NOMO-1 treated with dmso at 0.1 percent for 144 hours (cell line): ENCODE measurements at regions not wholly inside any gene's neighbourhood (a gene's known extent, or its start where the extent isn't known, plus 50 kb on each side); places are given as distances from the start of the nearest gene placed in this dataset.

Experiments used
- DNase-seq: peaks from one replicate; lab custom pipeline; 2025; ENCODE audit not compliant: unreplicated experiment; lab: John Stamatoyannopoulos, UW

- DNase-seq, result no peak
Measured at GRCh38 chr17:79326814-79327213, 252.2 kb downstream of the ENGASE start.

- DNase-seq, result no peak
Measured at GRCh38 chr17:79325709-79326430, 251.2 kb downstream of the ENGASE start.

- no peak for DNase-seq
Measured at GRCh38 chr17:79324194-79324593, 249.6 kb downstream of the ENGASE start.

DNA sequence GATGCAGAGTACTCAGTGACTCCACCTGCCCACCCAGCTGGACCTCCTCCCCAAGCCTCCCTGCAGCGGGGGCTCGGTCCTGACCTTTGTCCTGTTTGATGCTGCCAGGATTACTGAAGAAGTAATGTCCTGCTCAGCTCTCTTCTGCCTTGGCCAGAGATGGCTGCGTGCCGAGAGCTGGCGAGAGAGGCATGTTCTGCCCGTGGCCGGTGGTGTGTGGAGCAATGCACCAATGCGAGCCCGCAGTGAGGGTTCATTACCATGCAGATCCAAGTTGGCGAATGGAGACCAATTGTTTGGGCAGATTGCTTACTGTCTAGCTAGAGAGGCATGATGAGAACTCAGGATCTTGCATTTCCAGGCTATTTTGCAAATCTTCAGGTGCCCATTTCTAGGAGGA, 248.9 kb downstream of the ENGASE start:
- no peak for DNase-seq

GRCh38 chr17:79322211-79323123, 247.8 kb downstream of the ENGASE start:
- DNase-seq, result no peak

DNA sequence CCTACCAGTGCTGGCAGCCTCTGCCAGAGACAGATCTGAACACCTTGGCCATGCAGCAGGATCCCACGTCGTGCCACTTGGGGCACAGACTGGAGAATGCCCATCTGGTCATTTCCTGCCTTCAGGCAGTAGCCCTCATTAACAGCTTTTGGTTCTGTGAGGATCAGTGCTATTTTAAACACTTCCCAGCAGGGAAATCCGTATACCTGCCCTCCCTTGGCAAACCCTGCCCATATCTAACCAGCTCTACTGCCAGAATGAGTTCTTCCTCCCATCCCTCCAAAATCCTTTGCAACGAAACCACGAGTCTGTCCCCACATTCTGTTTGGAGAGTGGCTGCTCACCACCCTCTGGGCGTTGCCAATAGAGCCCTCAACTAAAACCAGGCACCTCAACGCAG, 245.7 kb downstream of the ENGASE start:
- DNase-seq, result no peak

DNA sequence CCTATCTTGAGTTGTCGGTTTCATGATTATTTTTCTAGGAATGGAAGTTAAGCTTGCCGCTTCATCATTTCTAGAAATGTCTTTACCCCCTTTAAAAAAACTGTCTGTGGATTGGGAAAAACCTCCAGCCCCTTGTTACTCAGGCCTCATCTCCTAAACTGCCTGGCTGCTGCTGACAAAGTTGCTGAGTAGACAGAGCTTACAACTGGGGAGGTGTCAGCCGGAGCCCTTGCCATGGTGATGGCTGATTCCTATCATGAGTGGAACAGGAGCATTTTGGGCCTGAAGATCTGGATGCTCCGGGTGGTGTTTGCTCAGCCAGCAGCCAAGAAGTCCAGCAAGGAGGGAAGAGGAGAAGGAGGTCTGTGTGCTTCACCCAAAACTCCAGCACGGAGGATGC, 243.3 kb downstream of the ENGASE start:
- no peak for DNase-seq

DNA sequence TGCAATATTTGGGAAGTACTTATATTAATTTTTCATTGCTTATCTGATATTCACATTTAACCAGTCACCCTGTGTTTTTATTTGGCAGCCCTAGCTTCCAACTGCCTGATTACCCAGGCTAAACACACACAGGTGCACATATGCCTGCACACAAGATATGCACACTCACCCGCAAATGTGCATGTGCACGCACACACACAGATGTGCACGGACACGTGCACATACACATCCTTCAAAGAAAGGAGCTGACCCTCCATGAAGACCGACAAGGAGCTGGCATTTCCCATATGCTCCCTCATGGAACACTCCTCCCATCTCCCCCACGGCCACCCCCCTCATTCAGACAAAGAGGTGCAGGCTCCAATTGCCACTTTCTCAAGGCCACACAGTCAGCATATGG, 242.2 kb downstream of the ENGASE start:
- no peak for DNase-seq

- DNase-seq, result no peak
Measured at GRCh38 chr17:79315358-79316105, 240.9 kb downstream of the ENGASE start.

- no peak for DNase-seq
Measured at GRCh38 chr17:79314617-79315357, 240.2 kb downstream of the ENGASE start.

GRCh38 chr17:79311373-79311772, 236.7 kb downstream of the ENGASE start:
- no peak for DNase-seq

GRCh38 chr17:79306424-79307318, 232.0 kb downstream of the ENGASE start:
- no peak for DNase-seq

DNA sequence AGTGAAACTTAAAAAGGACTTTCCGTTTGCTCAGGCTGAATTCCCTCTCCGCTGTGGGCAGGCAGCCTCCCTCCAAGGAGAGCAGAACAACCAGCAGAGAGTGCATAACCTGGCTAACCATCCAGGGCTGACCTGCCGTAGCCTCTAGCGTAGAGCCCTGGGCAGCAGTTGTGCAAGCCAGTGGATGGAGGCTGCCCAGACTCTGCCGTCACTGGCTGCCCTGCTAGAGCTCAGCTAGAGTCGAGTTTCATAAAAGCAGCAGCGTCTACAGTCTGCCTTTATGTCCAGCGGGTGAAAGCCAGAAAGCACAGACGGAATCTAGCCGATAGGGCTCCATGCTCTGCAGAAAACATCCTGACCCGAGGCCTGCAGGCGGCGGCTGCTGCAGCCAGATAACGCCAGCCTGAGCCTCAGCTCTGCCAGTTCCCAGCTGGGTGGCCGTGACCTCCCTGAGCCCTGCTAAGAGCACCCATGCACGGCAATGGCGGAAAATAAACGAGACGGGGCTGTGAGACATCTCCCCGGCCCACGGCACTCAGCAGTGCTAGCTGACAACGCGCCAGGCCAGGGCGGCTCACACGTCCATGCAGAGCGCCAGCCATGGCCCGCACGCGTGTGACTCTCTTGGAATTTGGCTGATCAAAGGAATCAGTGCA, 231.3 kb downstream of the ENGASE start:
- no peak for DNase-seq

DNA sequence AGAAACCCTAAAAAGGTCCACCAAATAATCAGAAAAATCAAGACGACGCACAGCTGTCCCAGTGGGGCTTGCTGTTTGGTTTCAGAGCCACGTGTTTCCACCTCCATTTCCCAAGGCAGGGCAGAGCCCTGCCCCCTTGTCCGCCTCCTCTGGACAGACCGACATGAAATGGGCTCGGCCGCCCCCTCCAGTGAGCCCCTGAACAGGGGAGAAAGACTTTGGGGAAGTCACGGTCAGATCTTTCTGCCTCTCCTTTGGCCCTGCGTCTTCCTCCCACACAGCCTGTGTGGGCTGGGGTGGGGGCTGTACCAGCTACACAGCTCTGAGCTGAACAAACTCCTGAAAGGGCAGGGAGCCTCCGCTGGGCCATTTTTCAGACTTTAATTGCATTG, 230.7 kb downstream of the ENGASE start:
- no peak for DNase-seq

GRCh38 chr17:79304884-79305283, 230.3 kb downstream of the ENGASE start:
- no peak for DNase-seq

GRCh38 chr17:79303641-79304205, 229.1 kb downstream of the ENGASE start:
- no peak for DNase-seq

GRCh38 chr17:79301469-79301868, 226.8 kb downstream of the ENGASE start:
- no peak for DNase-seq

DNA sequence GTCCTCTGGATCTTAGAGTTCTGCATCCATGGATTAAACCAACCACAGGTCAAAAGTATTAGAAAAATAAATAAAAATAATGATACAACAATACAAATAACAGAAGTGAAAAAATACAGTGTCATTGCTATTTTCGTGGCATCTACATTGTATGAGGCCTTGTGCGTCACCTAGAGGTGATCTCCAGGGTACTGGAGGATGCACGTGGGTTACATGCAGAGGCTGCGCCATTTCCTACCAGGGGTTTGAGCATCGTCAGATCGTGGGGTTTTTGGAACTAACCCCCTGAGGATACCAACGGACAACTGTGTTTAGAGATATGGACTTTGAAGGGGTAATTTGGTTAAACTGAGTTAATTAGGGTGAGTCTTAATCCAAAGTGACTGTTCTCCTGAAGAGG, 224.7 kb downstream of the ENGASE start:
- DNase-seq, result no peak

DNA sequence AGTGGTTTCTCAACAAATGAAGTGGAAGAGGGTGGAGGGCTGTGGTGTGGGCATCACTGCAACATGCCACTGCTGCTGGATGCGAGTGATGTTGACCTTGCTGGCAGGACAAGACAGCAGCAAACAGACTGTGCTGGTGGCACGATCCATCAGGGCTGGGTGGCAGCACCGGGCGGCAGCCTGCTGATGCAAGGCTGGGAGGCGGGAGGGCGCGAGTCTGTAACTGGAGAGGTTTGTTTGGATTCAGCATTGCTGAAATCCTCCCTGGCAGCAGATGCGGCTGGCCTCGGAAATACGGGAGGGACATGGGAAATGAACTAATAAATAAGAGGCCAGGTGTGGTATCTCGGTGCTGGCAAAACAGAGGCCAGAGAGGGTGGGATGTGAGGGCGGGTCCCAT, 224.2 kb downstream of the ENGASE start:
- no peak for DNase-seq
